VCaP (cell line): ENCODE measurements at regions not wholly inside any gene's neighbourhood (a gene's known extent, or its start where the extent isn't known, plus 50 kb on each side); places are given as distances from the start of the nearest gene placed in this dataset.

Experiments
- H3K27ac ChIP-seq: fragments of 450-650 bp; 2 replicates; pipeline ENCODE4 v1.5.1; 2017
- TF ChIP-seq, protein P1 (sequence below): fragments of 450-650 bp; conservative IDR thresholded peaks from 2 replicates; pipeline ENCODE4 v1.5.1; 2017; ENCODE audit warnings: mild to moderate bottlenecking, moderate library complexity

DNA sequence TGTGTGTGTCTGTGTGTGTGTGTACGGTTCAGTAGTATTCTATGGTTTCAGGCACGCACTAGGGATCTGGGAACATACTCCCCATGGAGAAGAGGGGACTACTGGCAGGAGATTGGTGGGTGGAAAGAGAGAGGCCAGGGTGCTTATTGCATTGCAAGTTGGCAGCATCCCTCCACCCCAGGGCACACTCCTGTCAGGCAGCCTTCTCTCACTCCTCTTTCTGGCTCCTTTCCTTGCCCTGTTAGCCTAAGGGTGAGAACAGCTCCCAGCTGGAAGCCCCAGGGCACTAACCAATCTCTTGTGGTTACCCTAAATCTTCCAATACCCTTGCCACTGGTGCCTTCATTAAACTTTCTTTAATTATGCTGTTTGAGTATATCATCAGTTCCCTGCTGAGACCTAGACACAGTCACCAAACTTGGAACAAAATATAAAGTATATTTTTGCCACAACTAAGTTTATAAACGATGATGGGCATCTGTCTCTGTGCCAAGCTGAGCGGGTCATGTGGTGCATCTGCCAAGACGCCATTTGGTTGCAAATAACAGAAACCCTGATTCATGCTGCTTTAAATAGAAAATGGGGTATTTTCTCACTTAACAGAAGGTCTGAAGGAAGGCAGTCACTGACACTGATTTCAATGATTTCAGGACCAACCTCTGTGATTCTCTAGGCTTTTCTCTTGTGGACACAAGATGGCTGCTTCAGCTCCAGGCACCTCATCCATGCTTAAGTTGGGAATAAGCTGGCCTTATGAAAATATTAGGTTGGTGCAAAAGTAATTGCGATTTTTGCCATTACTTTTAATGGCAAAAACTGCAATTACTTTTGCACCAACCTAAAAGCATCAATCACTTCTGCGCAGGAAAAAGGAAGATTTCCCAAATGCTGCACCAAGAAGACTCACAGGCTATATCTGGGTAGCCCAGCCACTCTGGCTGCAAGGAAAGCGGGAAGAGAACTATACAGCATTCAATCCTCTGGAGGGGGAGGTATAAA lies 476.9 kb upstream of the PROK2 start:
- H3K27ac ChIP-seq, result no peak overlapping the region
- TF ChIP-seq, protein P1, sequence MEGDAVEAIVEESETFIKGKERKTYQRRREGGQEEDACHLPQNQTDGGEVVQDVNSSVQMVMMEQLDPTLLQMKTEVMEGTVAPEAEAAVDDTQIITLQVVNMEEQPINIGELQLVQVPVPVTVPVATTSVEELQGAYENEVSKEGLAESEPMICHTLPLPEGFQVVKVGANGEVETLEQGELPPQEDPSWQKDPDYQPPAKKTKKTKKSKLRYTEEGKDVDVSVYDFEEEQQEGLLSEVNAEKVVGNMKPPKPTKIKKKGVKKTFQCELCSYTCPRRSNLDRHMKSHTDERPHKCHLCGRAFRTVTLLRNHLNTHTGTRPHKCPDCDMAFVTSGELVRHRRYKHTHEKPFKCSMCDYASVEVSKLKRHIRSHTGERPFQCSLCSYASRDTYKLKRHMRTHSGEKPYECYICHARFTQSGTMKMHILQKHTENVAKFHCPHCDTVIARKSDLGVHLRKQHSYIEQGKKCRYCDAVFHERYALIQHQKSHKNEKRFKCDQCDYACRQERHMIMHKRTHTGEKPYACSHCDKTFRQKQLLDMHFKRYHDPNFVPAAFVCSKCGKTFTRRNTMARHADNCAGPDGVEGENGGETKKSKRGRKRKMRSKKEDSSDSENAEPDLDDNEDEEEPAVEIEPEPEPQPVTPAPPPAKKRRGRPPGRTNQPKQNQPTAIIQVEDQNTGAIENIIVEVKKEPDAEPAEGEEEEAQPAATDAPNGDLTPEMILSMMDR, result no peak

DNA sequence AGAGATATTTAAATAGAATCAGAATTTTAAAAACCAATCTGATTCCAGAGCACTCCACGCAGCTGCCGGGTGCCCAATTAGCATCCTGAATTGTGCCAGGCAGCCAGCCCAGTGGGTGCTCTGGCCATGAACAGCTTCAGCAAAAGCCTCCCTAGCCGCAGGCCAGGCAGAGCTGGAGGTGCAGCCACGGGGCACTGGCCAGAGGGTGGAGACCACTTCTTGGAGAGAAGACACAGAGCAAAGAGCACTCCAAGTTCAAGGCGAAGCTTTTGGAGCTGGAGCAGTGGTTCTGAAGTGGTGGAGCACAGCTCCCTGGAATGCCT lies 475.6 kb upstream of the PROK2 start:
- TF ChIP-seq, protein P1, result no peak
- H3K27ac ChIP-seq, result no peak overlapping the region

DNA sequence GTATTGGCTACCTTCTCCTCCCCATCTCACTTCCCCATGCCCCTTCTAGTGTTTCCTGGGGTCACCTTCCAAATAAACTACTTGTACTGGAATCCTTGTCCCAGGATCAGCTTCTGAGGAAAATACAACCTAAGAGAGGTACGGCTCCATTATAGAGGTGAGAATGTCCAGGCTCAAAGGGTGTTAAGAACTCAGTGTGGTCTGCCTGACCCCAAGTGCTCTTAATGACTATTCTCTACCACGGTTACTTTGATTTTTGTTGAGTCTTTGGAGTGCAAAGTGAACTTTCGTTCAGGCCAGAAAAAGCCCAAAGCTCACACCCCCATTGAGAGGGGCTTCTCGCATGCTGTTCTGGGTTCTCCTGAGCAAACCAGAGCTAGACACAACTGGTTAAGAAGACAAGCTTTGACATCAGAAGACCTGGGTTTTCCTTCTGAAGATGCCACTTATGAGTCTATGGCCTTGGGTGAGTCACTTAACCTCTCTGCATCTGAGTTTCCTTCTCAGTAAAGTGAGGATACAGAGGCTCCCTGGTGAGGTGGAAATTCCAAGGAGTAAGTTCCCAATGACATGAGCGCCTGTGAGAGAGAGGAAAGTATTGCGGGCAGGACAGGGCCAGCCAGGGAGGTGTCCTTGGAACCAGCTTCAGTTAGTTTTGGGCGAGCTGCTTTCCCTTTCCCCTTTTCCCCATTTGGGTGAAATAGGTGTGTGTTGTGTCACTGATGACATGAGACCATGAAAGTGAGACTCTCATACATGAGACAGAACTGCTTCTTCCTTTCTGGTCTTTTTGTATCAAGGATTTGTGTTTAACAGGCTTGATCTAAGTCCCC lies 475.0 kb upstream of the PROK2 start:
- TF ChIP-seq, protein P1, result no peak
- H3K27ac ChIP-seq, result no peak overlapping the region

DNA sequence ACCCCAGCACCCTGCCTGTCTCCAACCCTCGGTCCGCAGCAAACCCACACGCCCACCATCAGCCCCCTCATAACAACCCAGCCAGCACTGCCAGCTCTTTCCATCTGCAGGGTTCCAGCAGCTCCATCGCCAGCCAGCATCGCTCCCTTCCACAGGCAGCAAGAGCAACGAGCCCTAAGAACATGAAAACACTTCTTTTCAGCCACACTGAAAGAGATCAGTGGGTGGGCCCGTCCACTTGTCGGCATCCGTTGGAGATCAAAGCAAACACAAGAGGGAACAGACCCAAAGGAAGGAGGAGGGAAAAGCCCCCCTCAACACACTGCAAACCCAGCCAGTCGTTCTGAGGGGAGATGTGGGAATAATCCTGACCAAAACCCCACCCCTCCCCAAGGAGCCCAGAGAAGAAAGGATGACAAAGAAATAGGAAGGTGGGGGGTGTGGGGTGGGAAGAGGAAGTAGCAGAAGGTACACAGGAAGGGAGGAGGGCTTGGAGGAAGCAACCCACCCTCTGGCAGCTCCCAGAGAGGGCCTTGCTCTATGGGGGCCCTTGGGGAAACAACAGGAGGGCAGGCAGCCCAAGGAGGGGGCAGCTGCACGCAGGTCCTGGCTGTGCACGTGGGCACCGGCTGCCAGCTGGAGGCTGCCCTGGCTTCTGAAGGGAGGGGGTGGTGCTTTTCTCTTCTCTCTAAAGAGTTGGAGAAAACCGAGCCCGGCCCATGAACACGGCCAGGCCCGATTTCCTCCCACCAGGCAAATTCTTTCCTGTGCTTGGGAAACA lies 473.6 kb upstream of the PROK2 start:
- H3K27ac ChIP-seq, result no peak overlapping the region

DNA sequence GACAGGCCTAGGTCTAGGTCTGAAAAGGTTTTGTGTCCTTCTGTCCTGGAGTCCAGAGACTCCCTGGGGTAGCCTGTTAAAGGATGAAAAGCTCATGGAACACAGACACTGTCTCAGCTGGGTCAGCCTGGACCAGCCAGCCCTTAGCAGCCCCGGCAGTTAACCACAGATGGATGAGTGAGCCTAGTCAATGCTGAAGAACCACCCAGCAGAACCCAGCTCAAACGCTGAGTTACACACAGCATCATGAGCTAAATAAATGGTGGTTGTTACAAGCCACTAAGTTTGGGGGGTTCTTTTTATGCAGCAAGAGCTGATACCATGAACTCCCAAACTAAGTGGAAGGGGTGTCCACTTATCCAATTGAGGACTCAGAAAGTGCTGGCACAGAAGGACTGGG lies 472.8 kb upstream of the PROK2 start:
- H3K27ac ChIP-seq, result no peak overlapping the region
- TF ChIP-seq, protein P1, result no peak

More for the DNA sequence above, 473.6 kb upstream of the PROK2 start:
- TF ChIP-seq, protein P1, result no peak

DNA sequence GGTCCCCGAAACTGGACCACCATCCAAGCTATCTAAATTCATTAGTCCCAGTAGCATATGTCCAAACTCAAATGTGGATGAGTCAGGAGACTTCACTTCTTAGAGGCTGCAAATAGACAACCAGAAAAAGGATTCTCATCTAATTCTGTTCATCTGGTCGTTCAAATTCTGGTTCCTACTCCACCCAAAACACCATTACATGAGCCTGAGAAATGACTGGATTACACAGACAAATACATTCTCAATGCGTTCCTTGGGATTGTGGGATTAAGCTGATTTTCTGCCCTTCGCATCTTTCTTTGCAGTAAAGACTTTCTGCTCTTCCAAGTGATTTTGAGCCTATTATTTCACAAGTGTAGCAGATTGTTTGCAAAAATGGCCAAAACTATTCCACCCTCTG lies 472.3 kb upstream of the PROK2 start:
- H3K27ac ChIP-seq, result no peak overlapping the region
- TF ChIP-seq, protein P1, result no peak

DNA sequence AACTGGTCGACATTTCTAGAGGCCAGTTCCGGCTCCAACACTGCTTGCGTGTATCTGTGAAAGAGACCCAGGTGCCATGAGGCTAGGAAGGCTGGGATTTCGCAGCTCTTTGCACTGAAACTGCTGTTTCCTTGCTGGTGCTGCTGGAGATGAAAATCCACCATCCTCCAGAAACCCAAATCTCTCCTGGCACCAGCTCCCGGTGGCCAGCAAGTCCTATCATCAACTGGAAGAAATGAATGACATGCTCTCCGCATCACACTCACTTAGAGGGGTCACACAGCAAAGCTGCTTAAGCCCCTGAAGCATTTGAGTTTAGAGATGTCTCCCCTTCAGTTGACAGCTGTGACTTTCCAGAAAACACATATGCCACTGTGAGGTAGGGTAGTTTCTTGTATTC lies 471.8 kb upstream of the PROK2 start:
- peak overlapping the region; percentile 81 for H3K27ac ChIP-seq
- TF ChIP-seq, protein P1, result no peak
